MCF 10A (cell line): ENCODE measurements at regions not wholly inside any gene's neighbourhood (a gene's known extent, or its start where the extent isn't known, plus 50 kb on each side); places are given as distances from the start of the nearest gene placed in this dataset.

Experiments
- BruUV-seq: library from RNA; stranded (reverse); fragments of 400-500 nt; replicated peaks from 2 replicates; lab custom pipeline; 2021; lab: Mats Ljungman, UMichigan
- CTCF ChIA-PET: fragments of 300-600 bp; sonication (Branson Sonifier 250); formaldehyde crosslinking; extraction: SDS; loops from one replicate; lab custom pipeline; 2021; ENCODE audit warnings: antibody characterized with exemption, inconsistent platforms; lab: Yijun Ruan, JAX
- POLR2A ChIA-PET: fragments of 300-600, 350-650 bp; sonication (Branson Sonifier 250); formaldehyde crosslinking; extraction: SDS; loops from one replicate; lab custom pipeline; 2020; ENCODE audit warnings: antibody characterized with exemption, inconsistent platforms; lab: Yijun Ruan, JAX
- DNase-seq: peaks from one replicate; pipeline ENCODE4 v3.0.0-alpha.2; 2018; ENCODE audit not compliant: unreplicated experiment
- H3K27ac Mint-ChIP-seq: one replicate; pipeline ENCODE4 v1.8.0; 2022; ENCODE audit warnings: mild to moderate bottlenecking, low read depth, mixed read lengths; ENCODE audit not compliant: unreplicated experiment
- H3K27me3 Mint-ChIP-seq: one replicate; pipeline ENCODE4 v1.8.0; 2022; ENCODE audit warnings: mixed read lengths; ENCODE audit not compliant: insufficient read depth, unreplicated experiment
- H3K36me3 Mint-ChIP-seq: one replicate; pipeline ENCODE4 v1.8.0; 2022; ENCODE audit warnings: mild to moderate bottlenecking, moderate library complexity, mixed read lengths; ENCODE audit not compliant: insufficient read depth, unreplicated experiment
- H3K4me1 Mint-ChIP-seq: one replicate; pipeline ENCODE4 v1.8.0; 2022; ENCODE audit warnings: mixed read lengths; ENCODE audit not compliant: insufficient read depth, unreplicated experiment
- H3K4me3 Mint-ChIP-seq: one replicate; pipeline ENCODE4 v1.8.0; 2022; ENCODE audit warnings: mild to moderate bottlenecking, moderate library complexity, mixed read lengths; ENCODE audit not compliant: unreplicated experiment
- H3K9me3 Mint-ChIP-seq: one replicate; pipeline ENCODE4 v1.8.0; 2022; ENCODE audit warnings: mixed read lengths; ENCODE audit not compliant: unreplicated experiment
- CTCF ChIP-seq: fragments of 200-600 bp; IDR thresholded peaks from one replicate; pipeline ENCODE4 v1.8.0; 2022; ENCODE audit warnings: antibody characterized with exemption, mild to moderate bottlenecking; ENCODE audit not compliant: unreplicated experiment
- intact Hi-C: fragments of 100-400 bp; cut with micrococcal nuclease; formaldehyde crosslinking; loops from 2 replicates; pipeline ENCODE4 v1.14.1; 2022

GRCh38 chr12:67141296-67142018 is 127.7 kb upstream of the CAND1 start:
- H3K4me3 Mint-ChIP-seq = no peak overlapping the region
- H3K9me3 Mint-ChIP-seq = no peaks in the 10 kb centered on the region
- ChIA-PET CTCF (no interaction called here), POLR2A (no interaction called here)
- peaks cover 17% of the 10 kb centered on the region for H3K27me3 Mint-ChIP-seq
- intact Hi-C loops = loop anchor here (10.0 kb wide), 1 partner anchor 107 kb away; no protein-coding TSS in a partner anchor
- peaks cover 5% of the 10 kb centered on the region for H3K4me1 Mint-ChIP-seq
- TF ChIP-seq CTCF = no peak
- H3K27ac Mint-ChIP-seq = no peak overlapping the region
- BruUV-seq = no TSS peak
- no peaks in the 10 kb centered on the region for H3K36me3 Mint-ChIP-seq
- no peak for DNase-seq

DNA sequence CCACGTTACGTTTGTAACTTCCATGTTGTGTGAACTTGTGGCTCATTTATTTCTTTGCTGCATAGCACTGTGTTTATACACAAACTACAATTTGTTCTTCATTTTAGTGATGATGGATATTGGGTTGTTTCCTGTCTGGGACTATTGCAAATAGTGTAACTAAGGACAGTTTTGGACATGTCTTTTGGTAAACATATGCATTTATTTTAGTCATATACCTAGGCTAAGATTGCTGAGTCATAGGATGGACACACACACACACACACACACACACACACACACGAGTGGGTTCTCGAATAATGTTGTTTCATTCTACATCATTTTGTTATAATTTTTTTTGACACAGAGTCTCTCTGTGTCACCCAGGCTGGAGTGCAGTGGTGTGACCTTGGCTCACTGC is 123.5 kb upstream of the CAND1 start:
- no peak overlapping the region for H3K4me3 Mint-ChIP-seq
- no peaks in the 10 kb centered on the region for H3K4me1 Mint-ChIP-seq
- CTCF ChIA-PET = no interaction called here
- BruUV-seq = no TSS peak
- H3K36me3 Mint-ChIP-seq = no peaks in the 10 kb centered on the region
- POLR2A ChIA-PET = no interaction called here
- no peak for DNase-seq
- no peak overlapping the region for H3K27ac Mint-ChIP-seq
- no peaks in the 10 kb centered on the region for H3K9me3 Mint-ChIP-seq
- TF ChIP-seq CTCF = no peak
- intact Hi-C loops = loop anchor here (10.0 kb wide), 1 partner anchor 111 kb away; no protein-coding TSS in a partner anchor
- peaks cover 17% of the 10 kb centered on the region for H3K27me3 Mint-ChIP-seq

GRCh38 chr12:67147030-67147429 is 122.1 kb upstream of the CAND1 start:
- H3K27me3 Mint-ChIP-seq = peaks cover 6% of the 10 kb centered on the region
- DNase-seq = no peak
- H3K9me3 Mint-ChIP-seq = no peaks in the 10 kb centered on the region
- H3K4me1 Mint-ChIP-seq = no peaks in the 10 kb centered on the region
- no peak overlapping the region for H3K4me3 Mint-ChIP-seq
- H3K27ac Mint-ChIP-seq = no peak overlapping the region
- no peaks in the 10 kb centered on the region for H3K36me3 Mint-ChIP-seq
- no peak for TF ChIP-seq CTCF
- ChIA-PET POLR2A (interaction anchor here (0.7 to 0.8 kb wide), 3 partner anchors 9 to 72 kb away, joined by 3 to 4 read pairs (median 4); no protein-coding TSS in a partner anchor), CTCF (interaction anchor here (0.6 to 1.8 kb wide), 4 partner anchors 14 to 79 kb away, joined by 3 to 10 read pairs (median 4); no protein-coding TSS in a partner anchor)
- intact Hi-C loops = loop anchor here (10.0 kb wide), 1 partner anchor 112 kb away; no protein-coding TSS in a partner anchor
- BruUV-seq = no TSS peak

DNA sequence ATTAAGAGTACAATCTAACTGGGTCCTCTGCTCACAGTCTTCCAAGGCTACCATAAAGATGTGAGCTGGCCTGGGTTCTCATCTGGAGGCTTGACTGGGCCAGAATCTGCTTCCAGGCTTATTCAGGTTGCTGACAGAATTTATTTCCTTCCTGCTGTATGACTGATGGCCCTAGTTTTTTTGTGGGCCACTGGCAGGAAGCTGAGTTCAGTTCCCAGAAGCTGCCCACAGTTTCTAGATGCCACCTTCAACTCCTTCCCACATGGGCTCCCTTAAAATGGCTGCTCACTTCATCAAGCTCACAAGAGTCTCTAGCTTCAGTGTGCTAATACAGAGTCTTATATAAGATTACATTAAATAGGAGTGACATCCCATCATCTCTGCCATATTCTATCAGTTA is 121.7 kb upstream of the CAND1 start:
- no peak overlapping the region for H3K27ac Mint-ChIP-seq
- POLR2A ChIA-PET = interaction anchor here (0.7 to 0.8 kb wide), 2 partner anchors 8 to 10 kb away, joined by 3 to 4 read pairs; no protein-coding TSS in a partner anchor
- TF ChIP-seq CTCF = no peak
- BruUV-seq = no TSS peak
- no peak for DNase-seq
- no peaks in the 10 kb centered on the region for H3K36me3 Mint-ChIP-seq
- no peaks in the 10 kb centered on the region for H3K9me3 Mint-ChIP-seq
- H3K4me3 Mint-ChIP-seq = no peak overlapping the region
- intact Hi-C loops = loop anchor here (10.0 kb wide), 1 partner anchor 113 kb away; no protein-coding TSS in a partner anchor
- H3K27me3 Mint-ChIP-seq = peaks cover 2% of the 10 kb centered on the region
- H3K4me1 Mint-ChIP-seq = no peaks in the 10 kb centered on the region
- CTCF ChIA-PET = interaction anchor here (0.6 to 1.8 kb wide), 4 partner anchors 14 to 175 kb away, joined by 3 to 10 read pairs (median 4); no protein-coding TSS in a partner anchor
